ENCODE measurements at regions not wholly inside any gene's neighbourhood (a gene's known extent, or its start where the extent isn't known, plus 50 kb on each side); places are given as distances from the start of the nearest gene placed in this dataset.
"Not testable (repeated sequence)": the region's sequence is repeated elsewhere in the genome, so short reads cannot be mapped to it uniquely, and the experiment has no call there.

DNA sequence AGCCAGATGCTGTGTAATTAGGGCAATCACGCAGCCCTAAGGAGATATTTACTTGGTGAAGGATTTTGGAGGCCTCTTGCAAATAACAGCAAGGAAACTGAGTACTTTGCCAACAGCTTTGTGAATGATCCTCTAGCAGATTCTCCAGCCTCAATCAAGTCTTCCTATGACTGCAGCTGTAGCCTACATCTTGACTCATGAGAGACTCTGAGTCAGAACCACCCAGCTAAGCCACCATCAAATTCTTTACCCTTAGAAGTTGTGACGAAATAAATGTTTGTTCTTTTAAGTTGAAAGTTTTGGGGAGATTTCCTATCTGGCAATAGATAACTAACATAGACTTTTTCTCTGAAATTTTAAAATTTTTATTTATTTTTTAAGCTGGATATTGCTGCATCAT lies 237.6 kb upstream of the CCNH start:
- peak; percentile 75 for DNase-seq (ENCODE audit: low read depth)

- DNase-seq (ENCODE audit: low read depth): peak; percentile 55
These were observed 236.7 kb upstream of the CCNH start for GRCh38 chr5:87649455-87649854.

DNA sequence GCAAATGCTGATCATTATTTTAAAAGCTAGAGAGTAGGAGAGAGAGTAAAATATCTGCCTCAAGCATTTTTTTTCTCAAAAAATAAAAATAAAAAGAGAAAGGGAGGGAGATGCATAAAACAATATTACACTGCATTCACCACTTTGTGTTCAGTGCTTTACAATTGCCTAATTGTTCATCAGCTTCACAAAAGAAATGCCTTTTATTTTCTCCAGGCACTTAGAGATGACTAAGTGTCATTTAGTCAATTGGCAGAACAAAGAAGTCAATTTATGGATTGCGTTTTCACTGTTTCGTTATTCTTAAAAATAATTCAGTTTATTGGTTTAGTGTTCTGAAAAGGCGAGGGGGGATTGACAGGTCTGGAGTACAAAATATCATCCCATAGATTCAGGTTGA lies 232.5 kb upstream of the CCNH start:
- DNase-seq (ENCODE audit: low read depth): peak; percentile 12

DNA sequence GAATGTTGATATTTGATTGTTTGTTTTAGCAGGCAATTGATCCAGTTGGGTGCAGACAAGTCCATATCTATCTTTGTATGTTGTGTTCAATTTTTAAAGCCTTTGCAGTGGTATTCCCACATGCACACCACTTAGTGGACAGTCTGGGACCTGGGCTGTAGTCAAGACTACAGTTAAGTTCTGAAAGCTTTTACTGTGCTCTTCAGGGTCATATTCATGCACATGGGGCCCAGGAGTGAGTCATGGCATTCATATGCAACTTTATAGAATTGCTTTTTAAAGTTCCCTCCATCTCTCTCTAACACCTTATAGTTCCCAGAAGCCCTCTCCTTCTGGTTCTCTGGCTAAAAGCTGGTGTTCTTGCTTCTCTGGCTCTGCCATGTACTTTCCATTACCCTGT lies 228.2 kb upstream of the CCNH start:
- DNase-seq (ENCODE audit: low read depth): peak; percentile 19

DNA sequence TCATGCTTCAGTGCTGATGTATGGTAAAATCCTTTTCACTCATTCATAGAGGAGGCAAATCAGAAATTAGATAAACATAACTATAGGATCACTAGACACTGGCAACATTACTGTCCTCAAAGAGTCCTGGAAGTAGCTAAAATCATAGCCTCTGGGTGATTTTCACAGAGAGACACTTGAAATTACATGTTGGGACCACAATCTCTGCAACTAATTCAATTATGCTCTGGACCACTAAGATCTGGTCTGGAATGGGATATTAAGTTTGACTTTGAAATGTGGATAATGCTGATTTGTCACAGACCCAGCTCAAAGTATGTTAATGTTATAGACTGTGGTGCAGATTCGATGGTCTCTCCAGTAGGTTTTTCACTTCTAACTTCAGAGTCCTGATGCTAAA lies 214.6 kb upstream of the CCNH start:
- no peak for DNase-seq (ENCODE audit: low read depth)

GRCh38 chr5:87608385-87608784 lies 195.7 kb upstream of the CCNH start:
- DNase-seq (ENCODE audit: low read depth): no peak

- no peak for DNase-seq (ENCODE audit: low read depth)
These were observed 192.9 kb upstream of the CCNH start for GRCh38 chr5:87605663-87606062.

DNA sequence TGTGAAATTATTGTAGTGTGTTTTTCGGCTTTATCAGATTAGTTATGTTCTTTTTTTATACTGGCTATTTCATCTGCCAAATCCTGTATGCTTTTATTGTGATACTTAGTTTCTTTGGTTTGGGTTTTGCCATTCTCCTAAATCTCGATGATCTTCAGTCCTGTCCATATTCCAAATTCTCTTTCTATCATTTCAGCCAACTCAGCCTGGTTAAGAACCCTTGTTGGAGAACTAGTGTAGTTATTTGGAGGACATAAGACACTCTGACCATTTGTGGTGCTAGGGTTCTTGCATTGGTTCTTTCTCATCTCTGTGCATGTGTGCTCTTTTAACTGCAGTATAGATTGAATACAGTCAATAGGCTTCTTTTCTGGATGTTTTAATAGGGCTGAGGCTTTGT lies 187.0 kb upstream of the CCNH start:
- no peak for DNase-seq (ENCODE audit: low read depth)

- no peak for DNase-seq (ENCODE audit: low read depth)
These were observed 185.7 kb upstream of the CCNH start for GRCh38 chr5:87598460-87598859.

DNA sequence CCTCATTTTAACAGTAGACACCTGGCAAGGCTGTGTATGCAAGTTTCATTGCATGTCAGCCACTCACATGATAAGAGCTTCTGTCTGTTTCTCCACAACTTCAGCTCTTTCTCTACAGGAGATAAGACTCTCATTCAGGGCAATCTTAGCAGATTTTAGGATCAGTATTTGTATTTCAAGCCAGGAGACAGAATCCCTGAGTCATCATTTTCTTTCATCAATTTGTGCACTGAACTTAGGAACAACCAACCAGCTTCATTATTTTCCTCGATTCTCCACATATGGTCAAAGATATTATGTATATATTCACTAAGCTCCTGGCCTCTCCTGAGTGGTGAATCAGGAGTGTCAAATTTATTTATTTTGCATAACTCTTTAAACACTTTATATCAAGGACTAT lies 181.8 kb upstream of the CCNH start:
- DNase-seq (ENCODE audit: low read depth): no peak

DNA sequence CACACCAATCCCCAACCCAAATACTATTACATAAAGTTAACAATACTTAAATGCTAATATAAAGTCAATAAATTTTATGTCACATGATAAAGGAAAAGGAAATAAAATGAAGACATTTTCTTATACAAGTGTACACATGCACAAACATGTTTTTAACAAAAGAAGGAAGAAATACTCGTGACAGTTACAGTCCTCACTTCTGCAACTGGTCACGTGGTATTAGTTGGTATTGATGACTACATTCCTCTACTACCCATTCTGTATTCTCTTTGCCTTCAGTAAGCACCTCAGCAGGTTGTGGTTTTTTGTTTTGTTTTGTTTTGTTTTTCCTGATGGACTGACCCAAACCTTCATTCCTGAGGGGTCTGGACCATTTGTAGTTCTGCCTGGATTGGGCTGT lies 176.9 kb upstream of the CCNH start:
- DNase-seq (ENCODE audit: low read depth): no peak

- DNase-seq (ENCODE audit: low read depth): no peak
These were observed 175.6 kb upstream of the CCNH start for GRCh38 chr5:87588316-87588715.

DNA sequence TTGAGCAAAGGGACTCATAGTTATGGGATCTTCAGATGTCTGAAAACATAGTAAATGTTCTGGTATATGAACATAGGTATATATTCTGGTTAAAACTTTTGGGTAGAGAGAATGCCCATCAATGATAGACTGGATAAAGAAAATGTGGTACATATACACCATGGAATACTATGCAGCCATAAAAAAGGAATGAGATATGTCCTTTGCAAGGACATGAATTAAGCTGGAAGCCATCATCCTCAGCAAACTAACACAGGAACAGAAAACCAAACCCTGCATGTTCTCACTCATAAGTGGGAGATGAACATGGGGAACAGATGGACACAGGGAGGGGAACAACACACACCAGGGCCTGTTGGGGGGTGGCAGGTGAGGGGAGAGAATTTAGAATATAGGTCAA lies 171.0 kb upstream of the CCNH start:
- DNase-seq (ENCODE audit: low read depth): not testable (repeated sequence)

GRCh38 chr5:87582149-87582548 lies 169.4 kb upstream of the CCNH start:
- no peak for DNase-seq (ENCODE audit: low read depth)

GRCh38 chr5:87581661-87582060 lies 168.9 kb upstream of the CCNH start:
- no peak for DNase-seq (ENCODE audit: low read depth)

- no peak for DNase-seq (ENCODE audit: low read depth)
These were observed 166.9 kb upstream of the CCNH start for GRCh38 chr5:87579678-87580077.

DNA sequence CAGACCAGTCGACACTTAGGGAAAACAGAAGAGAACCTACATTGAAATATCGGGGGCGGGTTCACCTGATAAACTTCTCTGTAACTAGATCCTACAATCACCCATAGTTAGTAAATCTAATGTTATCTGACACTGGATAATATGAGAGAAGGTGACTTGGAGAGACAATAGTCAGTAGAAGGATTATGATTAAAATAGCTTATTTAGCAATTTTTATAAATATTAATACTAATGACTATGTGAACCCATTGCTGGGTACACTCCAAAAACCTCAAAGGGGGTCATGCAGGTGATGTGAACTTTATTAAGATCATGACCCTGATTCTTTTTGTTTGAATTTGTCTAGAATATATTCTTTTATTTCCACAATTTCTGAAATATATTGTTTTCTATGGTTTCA lies 164.1 kb upstream of the CCNH start:
- no peak for DNase-seq (ENCODE audit: low read depth)

DNA sequence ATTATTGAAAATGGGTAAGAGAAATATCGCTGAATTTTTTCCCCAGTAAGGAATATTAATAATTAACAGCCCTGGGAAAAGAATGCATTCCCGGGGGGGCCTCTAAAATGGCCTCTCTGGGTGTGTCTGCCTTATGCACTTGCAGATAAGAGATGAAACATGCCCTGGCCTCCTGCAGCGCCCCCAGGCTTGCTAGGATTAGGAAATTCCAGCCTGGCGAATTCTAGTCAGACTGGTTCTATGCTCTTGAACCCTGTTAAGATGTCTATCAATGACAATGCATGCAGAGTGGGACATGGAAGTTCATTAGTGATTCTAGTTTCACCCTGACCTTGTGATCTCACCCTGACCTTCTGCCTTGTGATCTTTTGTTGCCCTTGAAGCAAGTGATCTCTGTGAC lies 163.6 kb upstream of the CCNH start:
- DNase-seq (ENCODE audit: low read depth): not testable (repeated sequence)

GRCh38 chr5:87574106-87574505 lies 161.4 kb upstream of the CCNH start:
- no peak for DNase-seq (ENCODE audit: low read depth)

- DNase-seq (ENCODE audit: low read depth): no peak
These were observed 159.9 kb upstream of the CCNH start for GRCh38 chr5:87572611-87573010.

DNA sequence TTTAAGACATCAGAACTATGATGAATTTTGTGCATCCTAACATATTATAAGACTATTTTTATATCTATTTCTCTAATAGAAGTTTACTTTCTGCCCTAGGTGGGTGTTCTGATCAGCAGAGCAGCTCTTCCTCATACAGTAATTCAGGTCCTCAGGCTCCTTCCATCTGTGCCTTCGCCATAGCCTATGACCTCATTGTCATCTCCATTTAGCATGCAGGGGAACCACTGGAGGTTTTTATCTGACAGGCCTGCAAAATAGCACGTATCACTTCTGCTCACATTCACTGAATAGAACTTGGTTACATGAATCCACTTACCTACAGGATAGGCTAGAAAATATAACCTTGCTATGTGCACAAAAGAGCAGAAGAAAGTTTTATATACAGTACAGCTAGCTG lies 159.4 kb upstream of the CCNH start:
- no peak for DNase-seq (ENCODE audit: low read depth)

DNA sequence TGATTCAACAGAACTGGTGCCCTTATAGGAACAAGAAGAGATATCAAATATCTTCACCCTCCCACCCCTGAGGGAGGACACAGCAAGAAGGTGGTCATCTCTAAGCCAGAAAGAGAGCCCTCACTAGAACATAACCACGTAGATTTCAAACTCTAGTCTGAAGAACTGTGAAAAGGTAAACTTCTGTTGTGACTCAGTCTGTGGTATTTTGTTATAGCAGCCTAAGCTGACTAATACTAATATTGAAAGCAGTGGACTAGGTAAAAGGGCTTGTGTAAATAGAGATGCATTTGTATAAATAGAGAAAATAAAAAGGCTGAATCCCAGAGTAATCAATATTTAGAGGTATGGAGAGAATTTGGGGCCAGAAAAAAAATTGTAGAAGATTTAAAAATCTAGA lies 157.6 kb upstream of the CCNH start:
- peak; percentile 3 for DNase-seq (ENCODE audit: low read depth)

DNA sequence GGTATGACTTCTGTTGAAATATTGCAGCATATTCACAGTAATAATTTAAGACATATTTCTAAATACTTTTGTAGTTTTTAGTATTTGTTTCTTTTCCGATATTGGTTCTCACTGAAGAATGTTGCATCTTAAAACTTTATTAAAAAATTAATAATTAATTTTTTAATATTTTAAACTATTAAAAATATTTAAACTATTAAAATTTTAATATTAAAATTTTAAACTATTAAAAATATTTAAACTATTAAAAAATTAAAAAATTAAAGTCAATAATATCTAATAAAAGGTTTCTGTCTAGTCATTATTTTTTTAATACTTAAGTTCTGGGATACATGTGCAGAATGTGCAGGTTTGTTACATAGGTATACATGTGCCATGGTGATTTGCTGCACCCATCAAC lies 149.3 kb upstream of the CCNH start:
- DNase-seq (ENCODE audit: low read depth): no peak

GRCh38 chr5:87560528-87560927 lies 147.8 kb upstream of the CCNH start:
- peak; percentile 56 for DNase-seq (ENCODE audit: low read depth)

DNA sequence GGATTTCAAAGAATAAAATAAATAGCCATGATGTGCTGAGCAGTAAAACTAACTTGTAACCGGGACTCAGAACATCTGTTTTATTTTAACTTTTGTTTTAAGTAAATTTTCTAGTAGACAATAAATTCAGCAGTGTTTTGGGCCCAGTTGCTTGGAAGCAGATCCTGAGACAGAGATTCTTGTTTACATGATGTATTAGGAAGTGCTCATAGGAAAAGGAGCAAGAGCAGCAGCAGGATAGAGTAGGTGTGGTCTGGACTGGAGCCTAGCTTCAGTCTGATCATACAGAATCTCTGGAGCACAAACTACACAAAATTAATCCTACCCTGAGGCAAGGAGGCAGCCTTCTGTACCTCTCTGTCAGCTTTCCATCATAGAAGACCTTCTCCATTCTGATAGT lies 139.2 kb upstream of the CCNH start:
- DNase-seq (ENCODE audit: low read depth): no peak

All from HT1080 (cell line).